H9 (cell line): ENCODE measurements at regions not wholly inside any gene's neighbourhood (a gene's known extent, or its start where the extent isn't known, plus 50 kb on each side); places are given as distances from the start of the nearest gene placed in this dataset.
A peak's percentile ranks its signal among the peaks of the same experiment; 100 is the strongest.

ENCODE experiments used
- DNase-seq: peaks from one replicate; pipeline ENCODE4 v3.0.0-alpha.2; 2017
- H2AFZ ChIP-seq: one replicate; pipeline ENCODE4 v1.6.1; 2013; ENCODE audit warnings: mild to moderate bottlenecking, low read length, control low read depth, moderate library complexity
- H2AK5ac ChIP-seq: 2 replicates; pipeline ENCODE4 v1.6.1; 2013; ENCODE audit warnings: low read length, control low read depth, mixed read lengths; ENCODE audit not compliant: insufficient read length
- H2BK120ac ChIP-seq: one replicate; pipeline ENCODE4 v1.6.1; 2013; ENCODE audit warnings: low read depth, mild to moderate bottlenecking, low read length, control low read depth, inconsistent platforms; ENCODE audit not compliant: poor library complexity, severe bottlenecking
- H2BK12ac ChIP-seq: 2 replicates; pipeline ENCODE4 v1.6.1; 2013; ENCODE audit warnings: low read length, control low read depth, mixed read lengths, low read depth; ENCODE audit not compliant: insufficient read length
- H2BK15ac ChIP-seq: 2 replicates; pipeline ENCODE4 v1.6.1; 2013; ENCODE audit warnings: low read depth, low read length, control low read depth
- H2BK20ac ChIP-seq: one replicate; pipeline ENCODE4 v1.6.1; 2013; ENCODE audit warnings: low read depth, mild to moderate bottlenecking, low read length, control low read depth, inconsistent platforms; ENCODE audit not compliant: poor library complexity, severe bottlenecking
- H2BK5ac ChIP-seq: 2 replicates; pipeline ENCODE4 v1.6.1; 2013; ENCODE audit warnings: low read length, control low read depth, mixed read lengths; ENCODE audit not compliant: insufficient read length
- H3K14ac ChIP-seq: 2 replicates; pipeline ENCODE4 v1.6.1; 2013; ENCODE audit warnings: low read length, control low read depth; ENCODE audit not compliant: insufficient read depth
- H3K18ac ChIP-seq: 2 replicates; pipeline ENCODE4 v1.6.1; 2013; ENCODE audit warnings: low read depth, mild to moderate bottlenecking, mixed read lengths, low read length, control low read depth; ENCODE audit not compliant: insufficient read length
- H3K23ac ChIP-seq: 2 replicates; pipeline ENCODE4 v1.6.1; 2013; ENCODE audit warnings: low read length, control low read depth, mixed read lengths, low read depth; ENCODE audit not compliant: insufficient read length
- H3K23me2 ChIP-seq: 2 replicates; pipeline ENCODE4 v1.6.1; 2013; ENCODE audit warnings: low read depth, mild to moderate bottlenecking, mixed read lengths, low read length, control low read depth; ENCODE audit not compliant: insufficient read length, poor library complexity, severe bottlenecking
- H3K27ac ChIP-seq: 2 replicates; pipeline ENCODE4 v1.5.1; 2013; ENCODE audit warnings: low read length, control low read depth, mixed read lengths, low read depth; ENCODE audit not compliant: insufficient read length
- H3K27me3 ChIP-seq: 2 replicates; pipeline ENCODE4 v1.6.1; 2013; ENCODE audit warnings: low read length, control low read depth, inconsistent platforms; ENCODE audit not compliant: insufficient read depth
- H3K4ac ChIP-seq: 2 replicates; pipeline ENCODE4 v1.6.1; 2013; ENCODE audit warnings: low read depth, mild to moderate bottlenecking, control low read depth, inconsistent platforms, low read length, moderate library complexity
- H3K4me1 ChIP-seq: 2 replicates; pipeline ENCODE4 v1.6.1; 2013; ENCODE audit warnings: low read length, control low read depth, inconsistent platforms; ENCODE audit not compliant: insufficient read depth
- H3K4me2 ChIP-seq: 2 replicates; pipeline ENCODE4 v1.6.1; 2013; ENCODE audit warnings: low read length, control low read depth, mixed read lengths; ENCODE audit not compliant: insufficient read length, insufficient read depth
- H3K56ac ChIP-seq: 2 replicates; pipeline ENCODE4 v1.6.1; 2013; ENCODE audit warnings: low read depth, mild to moderate bottlenecking, mixed read lengths, low read length, control low read depth; ENCODE audit not compliant: insufficient read length
- H3K79me1 ChIP-seq: 2 replicates; pipeline ENCODE4 v1.6.1; 2013; ENCODE audit warnings: low read depth, mild to moderate bottlenecking, moderate library complexity, low read length, control low read depth, inconsistent platforms; ENCODE audit not compliant: insufficient read depth, poor library complexity, severe bottlenecking
- H3K79me2 ChIP-seq: 2 replicates; pipeline ENCODE4 v1.6.1; 2013; ENCODE audit warnings: low read length, control low read depth, inconsistent platforms; ENCODE audit not compliant: insufficient read depth
- H3K9ac ChIP-seq: 2 replicates; pipeline ENCODE4 v1.6.1; 2013; ENCODE audit warnings: low read length, control low read depth, mixed read lengths; ENCODE audit not compliant: insufficient read length; ENCODE audit errors: extremely low read depth
- H3K9me3 ChIP-seq: one replicate; pipeline ENCODE4 v1.6.1; 2013; ENCODE audit warnings: low read depth, low read length, inconsistent platforms; ENCODE audit not compliant: control insufficient read depth
- H3T11ph ChIP-seq: one replicate; pipeline ENCODE4 v1.6.1; 2013; ENCODE audit warnings: mild to moderate bottlenecking, low read length, control low read depth, inconsistent platforms
- H4K20me1 ChIP-seq: one replicate; pipeline ENCODE4 v1.6.1; 2013; ENCODE audit not compliant: control insufficient read depth, insufficient read length, insufficient read depth
- H4K5ac ChIP-seq: 2 replicates; pipeline ENCODE4 v1.6.1; 2013; ENCODE audit warnings: low read depth, mild to moderate bottlenecking, mixed read lengths, low read length, control low read depth; ENCODE audit not compliant: insufficient read length
- H4K8ac ChIP-seq: replicated peaks from 2 replicates; pipeline ENCODE4 v1.6.1; 2013; ENCODE audit warnings: low read length, control low read depth, mixed read lengths, low read depth; ENCODE audit not compliant: insufficient read length
- H4K91ac ChIP-seq: 2 replicates; pipeline ENCODE4 v1.6.1; 2013; ENCODE audit warnings: low read depth, mild to moderate bottlenecking, moderate library complexity, mixed read lengths, low read length, control low read depth; ENCODE audit not compliant: insufficient read length
- H3K27ac Mint-ChIP-seq, 3 experiments: 2 replicates in 2 of 3; 3 replicates in 1 of 3; pipeline ENCODE4 v1.8.0; 2020 to 2021; ENCODE audit warnings: mixed read lengths in 3 of 3, mild to moderate bottlenecking in 1 of 3, moderate library complexity in 1 of 3
- H3K27me3 Mint-ChIP-seq: 2 replicates; pipeline ENCODE4 v1.8.0; 2021; ENCODE audit warnings: low read depth, mild to moderate bottlenecking, moderate library complexity, mixed read lengths
- H3K36me3 Mint-ChIP-seq, 3 experiments: 2 replicates in 2 of 3; 3 replicates in 1 of 3; pipeline ENCODE4 v1.8.0; 2020 to 2021; ENCODE audit warnings: low read depth in 3 of 3, mixed read lengths in 3 of 3; ENCODE audit not compliant: insufficient read depth in 1 of 3
- H3K4me1 Mint-ChIP-seq, 2 experiments: 2 replicates each; pipeline ENCODE4 v1.8.0; 2020; ENCODE audit warnings: mixed read lengths in 2 of 2
- H3K4me3 Mint-ChIP-seq, 2 experiments: 2 replicates in 1 of 2; 3 replicates in 1 of 2; pipeline ENCODE4 v1.8.0; 2020 to 2021; ENCODE audit warnings: mild to moderate bottlenecking in 2 of 2, mixed read lengths in 2 of 2, moderate library complexity in 1 of 2
- H3K9me3 Mint-ChIP-seq, 2 experiments: 2 replicates in 1 of 2; 3 replicates in 1 of 2; pipeline ENCODE4 v1.8.0; 2020; ENCODE audit warnings: mild to moderate bottlenecking in 2 of 2, mixed read lengths in 2 of 2, moderate library complexity in 1 of 2
- WGBS: extraction: QIAGEN DNeasy Blood & Tissue Kit; methylation state at CpG from one replicate; pipeline ENCODE4 v1.1.7; 2013; ENCODE audit warnings: missing lambda C conversion rate, low lambda C conversion rate, mixed read lengths; ENCODE audit not compliant: insufficient read length; ENCODE audit errors: extremely low coverage; 5-methylcytosine and 5-hydroxymethylcytosine counted together
- TF ChIP-seq, protein P1 (sequence below): fragments of 200-600 bp; sonication (generic); conservative IDR thresholded peaks from 3 replicates; pipeline ENCODE4 v1.8.0; 2021; ENCODE audit warnings: antibody characterized with exemption, mild to moderate bottlenecking

DNA sequence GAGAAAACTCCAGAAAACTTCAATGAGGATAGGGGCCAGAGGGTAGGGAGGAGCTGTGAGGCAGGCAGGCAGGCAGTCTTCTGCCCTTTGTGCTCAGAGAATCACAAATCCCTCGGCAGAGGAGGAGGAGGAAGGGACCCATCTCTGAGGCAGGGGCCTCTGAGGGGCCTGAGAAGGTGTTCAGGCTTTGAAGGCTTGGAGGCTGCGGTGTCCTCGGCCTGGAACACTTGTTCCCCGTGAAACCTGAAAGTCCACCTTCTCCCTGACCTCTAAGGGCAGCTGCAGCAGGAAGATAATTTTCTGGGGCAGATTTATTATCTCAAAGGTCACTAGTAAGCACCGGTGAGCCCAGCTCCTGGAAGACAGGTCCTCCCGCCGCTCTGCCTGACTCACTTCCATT lies 200.3 kb upstream of the BCOR start:
- H3K9me3 Mint-ChIP-seq, result peaks cover 57 to 72% of the 10 kb centered on the region in 2 experiments
- DNase-seq, result no peak
- H3K27me3 Mint-ChIP-seq, result peaks cover 8% of the 10 kb centered on the region
- Histone ChIP-seq H3K18ac (no peak overlapping the region), H3K9ac (no peak overlapping the region), H3K56ac (no peak overlapping the region), H3K23me2 (no peaks in the 10 kb centered on the region), H3K27ac (no peak overlapping the region), H3K14ac (peak overlapping the region; percentile 17; the same call in 1 of the 2 replicates), H3K79me1 (no peaks in the 10 kb centered on the region), H3K23ac (no peak overlapping the region), H4K5ac (no peak overlapping the region), H4K91ac (no peak overlapping the region), H4K8ac (no peak overlapping the region), H2BK120ac (no peak overlapping the region), H2BK12ac (no peak overlapping the region), H4K20me1 (no peaks in the 10 kb centered on the region), H2BK20ac (no peak overlapping the region), H3K4ac (no peak overlapping the region), H2AFZ (no peak overlapping the region), H3K27me3 (peaks cover 4% of the 10 kb centered on the region; the same call in 1 of the 2 replicates), H2BK15ac (no peak overlapping the region), H3K79me2 (no peaks in the 10 kb centered on the region), H3K9me3 (no peaks in the 10 kb centered on the region), H3T11ph (no peak overlapping the region), H3K4me1 (no peaks in the 10 kb centered on the region), H2AK5ac (no peak overlapping the region), H3K4me2 (no peak overlapping the region), H2BK5ac (no peak overlapping the region)
- H3K27ac Mint-ChIP-seq, result no peak overlapping the region
- H3K4me3 Mint-ChIP-seq, result peak overlapping the region in 1 of 2 experiments; percentile 9; a peak in 1 of 5 replicates
- H3K36me3 Mint-ChIP-seq, result no peaks in the 10 kb centered on the region
- TF ChIP-seq, protein P1, sequence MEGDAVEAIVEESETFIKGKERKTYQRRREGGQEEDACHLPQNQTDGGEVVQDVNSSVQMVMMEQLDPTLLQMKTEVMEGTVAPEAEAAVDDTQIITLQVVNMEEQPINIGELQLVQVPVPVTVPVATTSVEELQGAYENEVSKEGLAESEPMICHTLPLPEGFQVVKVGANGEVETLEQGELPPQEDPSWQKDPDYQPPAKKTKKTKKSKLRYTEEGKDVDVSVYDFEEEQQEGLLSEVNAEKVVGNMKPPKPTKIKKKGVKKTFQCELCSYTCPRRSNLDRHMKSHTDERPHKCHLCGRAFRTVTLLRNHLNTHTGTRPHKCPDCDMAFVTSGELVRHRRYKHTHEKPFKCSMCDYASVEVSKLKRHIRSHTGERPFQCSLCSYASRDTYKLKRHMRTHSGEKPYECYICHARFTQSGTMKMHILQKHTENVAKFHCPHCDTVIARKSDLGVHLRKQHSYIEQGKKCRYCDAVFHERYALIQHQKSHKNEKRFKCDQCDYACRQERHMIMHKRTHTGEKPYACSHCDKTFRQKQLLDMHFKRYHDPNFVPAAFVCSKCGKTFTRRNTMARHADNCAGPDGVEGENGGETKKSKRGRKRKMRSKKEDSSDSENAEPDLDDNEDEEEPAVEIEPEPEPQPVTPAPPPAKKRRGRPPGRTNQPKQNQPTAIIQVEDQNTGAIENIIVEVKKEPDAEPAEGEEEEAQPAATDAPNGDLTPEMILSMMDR, result no peak
- H3K4me1 Mint-ChIP-seq, result peaks cover 13 to 34% of the 10 kb centered on the region in 2 experiments
- WGBS, result no CpG with 5 or more reads among the region's 7 CpGs
